HepG2 (cell line): ENCODE measurements at regions not wholly inside any gene's neighbourhood (a gene's known extent, or its start where the extent isn't known, plus 50 kb on each side); places are given as distances from the start of the nearest gene placed in this dataset.
A peak's percentile ranks its signal among the peaks of the same experiment; 100 is the strongest.

Experiments used
- ATAD3A ChIP-seq: sonication (generic); formaldehyde crosslinking; IDR thresholded peaks from 2 replicates; pipeline ENCODE4 v1.4.0; 2020; ENCODE audit warnings: missing genetic modification reagents
- BORCS8-MEF2B ChIP-seq: sonication (generic); formaldehyde crosslinking; IDR thresholded peaks from 2 replicates; pipeline ENCODE4 v1.8.0; 2022; ENCODE audit warnings: mild to moderate bottlenecking, missing genetic modification reagents
- HOXA9 ChIP-seq: sonication (generic); formaldehyde crosslinking; IDR thresholded peaks from 2 replicates; pipeline ENCODE4 v1.8.1; 2022; ENCODE audit warnings: missing genetic modification reagents, mild to moderate bottlenecking, moderate library complexity, borderline replicate concordance
- MIXL1 ChIP-seq: IDR thresholded peaks from 2 replicates; pipeline ENCODE4 v1.6.1; 2016
- NBN ChIP-seq: fragments of 450-650 bp; conservative IDR thresholded peaks from 2 replicates; pipeline ENCODE4 v1.6.1; 2017
- PRMT3 ChIP-seq: sonication (generic); formaldehyde crosslinking; IDR thresholded peaks from 2 replicates; pipeline ENCODE4 v1.8.1; 2022; ENCODE audit warnings: low read depth, mild to moderate bottlenecking, moderate library complexity, missing genetic modification reagents, borderline replicate concordance
- TCF7L2 ChIP-seq: IDR thresholded peaks from 2 replicates; pipeline ENCODE4 v1.6.1; 2011; ENCODE audit warnings: mild to moderate bottlenecking, low read depth, low read length, moderate library complexity
- ZNF136 ChIP-seq: sonication (generic); formaldehyde crosslinking; IDR thresholded peaks from 2 replicates; pipeline ENCODE4 v1.8.1; 2022; ENCODE audit warnings: low read depth, mild to moderate bottlenecking, moderate library complexity, missing genetic modification reagents
- ZNF205 ChIP-seq: IDR thresholded peaks from 2 replicates; pipeline ENCODE4 v1.6.1; 2018; ENCODE audit warnings: missing biosample characterization, missing genetic modification reagents
- ZNF260 ChIP-seq: sonication (generic); formaldehyde crosslinking; IDR thresholded peaks from 2 replicates; pipeline ENCODE4 v1.4.0; 2020; ENCODE audit warnings: missing genetic modification reagents, low read depth, mild to moderate bottlenecking, borderline replicate concordance
- ZNF3 ChIP-seq: IDR thresholded peaks from 2 replicates; pipeline ENCODE4 v1.7.0; 2017; ENCODE audit warnings: inconsistent platforms
- ZNF552 ChIP-seq: sonication (generic); formaldehyde crosslinking; IDR thresholded peaks from 2 replicates; pipeline ENCODE4 v1.9.0; 2022; ENCODE audit warnings: missing genetic modification reagents, mild to moderate bottlenecking, borderline replicate concordance
- ZNF607 ChIP-seq: sonication (generic); formaldehyde crosslinking; IDR thresholded peaks from 2 replicates; pipeline ENCODE4 v1.5.1; 2020; ENCODE audit warnings: missing genetic modification reagents, mild to moderate bottlenecking, borderline replicate concordance
- TF ChIP-seq, protein P1 (sequence below): sonication (generic); formaldehyde crosslinking; IDR thresholded peaks from 2 replicates; pipeline ENCODE4 v1.4.0; 2020; ENCODE audit warnings: missing genetic modification reagents
- TF ChIP-seq, protein P2 (sequence below): sonication (generic); formaldehyde crosslinking; IDR thresholded peaks from 2 replicates; pipeline ENCODE4 v1.5.1; 2020; ENCODE audit warnings: mild to moderate bottlenecking, missing genetic modification reagents, moderate library complexity
- TF ChIP-seq, protein P3 (sequence below): sonication (generic); formaldehyde crosslinking; IDR thresholded peaks from 2 replicates; pipeline ENCODE4 v1.5.0; 2020; ENCODE audit warnings: missing genetic modification reagents
- TF ChIP-seq, protein P4 (sequence below): sonication (generic); formaldehyde crosslinking; IDR thresholded peaks from 2 replicates; pipeline ENCODE4 v1.4.0; 2020; ENCODE audit warnings: missing genetic modification reagents
- TF ChIP-seq, protein P5 (sequence below): sonication (generic); formaldehyde crosslinking; IDR thresholded peaks from 2 replicates; pipeline ENCODE4 v1.8.0; 2022; ENCODE audit warnings: mild to moderate bottlenecking, missing genetic modification reagents, borderline replicate concordance
- TF ChIP-seq, protein P6 (sequence below): sonication (generic); formaldehyde crosslinking; conservative IDR thresholded peaks from 2 replicates; pipeline ENCODE4 v1.8.0; 2022; ENCODE audit warnings: low read depth, missing genetic modification reagents

DNA sequence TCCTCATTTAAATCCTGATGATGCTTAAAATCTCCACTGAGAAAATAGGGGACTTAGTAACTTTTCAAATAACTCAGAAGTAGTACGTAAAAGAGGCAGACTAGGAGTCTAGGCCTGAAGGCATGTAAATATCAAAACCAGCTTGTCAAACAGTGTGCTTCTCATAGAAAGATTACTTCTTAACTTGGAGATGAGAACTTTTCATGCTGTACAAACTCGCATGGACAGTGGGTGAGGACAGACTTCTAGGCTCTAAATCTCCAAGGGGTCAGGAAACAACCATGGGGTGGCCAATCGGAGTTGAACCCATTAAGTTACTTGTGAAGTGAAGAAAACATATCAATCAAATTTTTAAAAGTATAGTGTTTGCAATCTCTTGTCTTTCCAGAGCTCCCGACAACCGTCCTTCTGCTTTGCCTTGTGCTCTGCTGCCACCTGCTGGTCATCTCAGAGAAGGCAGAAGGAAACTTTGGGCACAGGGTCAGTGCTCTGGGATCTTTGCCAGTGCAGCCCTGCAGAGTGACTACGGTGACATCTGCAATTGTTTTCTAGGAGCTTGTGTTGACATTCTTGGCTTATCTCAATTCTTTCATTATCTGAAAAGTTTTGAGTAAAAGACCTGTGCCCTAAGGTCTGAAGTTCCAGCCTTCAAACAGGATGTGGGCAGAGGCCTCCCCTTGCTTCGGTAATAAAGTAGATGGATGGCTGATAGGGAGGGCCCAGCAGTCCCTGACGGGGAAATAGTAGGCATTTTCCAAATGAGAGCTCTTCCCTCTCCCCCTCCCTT, 105.1 kb upstream of the PDE4B start (continued):
- peak; percentile 77; the same call in 1 of the 2 replicates for TF ChIP-seq MIXL1 (CRISPR knock-in tag)
- TF ChIP-seq ZNF260 (CRISPR knock-in tag) = no peak
- TF ChIP-seq PRMT3 = no peak
- no peak for TF ChIP-seq HOXA9 (CRISPR knock-in tag)
- no peak for TF ChIP-seq ZNF3
- peak; percentile 35; the same call in 1 of the 2 replicates for TF ChIP-seq ZNF607 (CRISPR knock-in tag)
- TF ChIP-seq, protein P1, sequence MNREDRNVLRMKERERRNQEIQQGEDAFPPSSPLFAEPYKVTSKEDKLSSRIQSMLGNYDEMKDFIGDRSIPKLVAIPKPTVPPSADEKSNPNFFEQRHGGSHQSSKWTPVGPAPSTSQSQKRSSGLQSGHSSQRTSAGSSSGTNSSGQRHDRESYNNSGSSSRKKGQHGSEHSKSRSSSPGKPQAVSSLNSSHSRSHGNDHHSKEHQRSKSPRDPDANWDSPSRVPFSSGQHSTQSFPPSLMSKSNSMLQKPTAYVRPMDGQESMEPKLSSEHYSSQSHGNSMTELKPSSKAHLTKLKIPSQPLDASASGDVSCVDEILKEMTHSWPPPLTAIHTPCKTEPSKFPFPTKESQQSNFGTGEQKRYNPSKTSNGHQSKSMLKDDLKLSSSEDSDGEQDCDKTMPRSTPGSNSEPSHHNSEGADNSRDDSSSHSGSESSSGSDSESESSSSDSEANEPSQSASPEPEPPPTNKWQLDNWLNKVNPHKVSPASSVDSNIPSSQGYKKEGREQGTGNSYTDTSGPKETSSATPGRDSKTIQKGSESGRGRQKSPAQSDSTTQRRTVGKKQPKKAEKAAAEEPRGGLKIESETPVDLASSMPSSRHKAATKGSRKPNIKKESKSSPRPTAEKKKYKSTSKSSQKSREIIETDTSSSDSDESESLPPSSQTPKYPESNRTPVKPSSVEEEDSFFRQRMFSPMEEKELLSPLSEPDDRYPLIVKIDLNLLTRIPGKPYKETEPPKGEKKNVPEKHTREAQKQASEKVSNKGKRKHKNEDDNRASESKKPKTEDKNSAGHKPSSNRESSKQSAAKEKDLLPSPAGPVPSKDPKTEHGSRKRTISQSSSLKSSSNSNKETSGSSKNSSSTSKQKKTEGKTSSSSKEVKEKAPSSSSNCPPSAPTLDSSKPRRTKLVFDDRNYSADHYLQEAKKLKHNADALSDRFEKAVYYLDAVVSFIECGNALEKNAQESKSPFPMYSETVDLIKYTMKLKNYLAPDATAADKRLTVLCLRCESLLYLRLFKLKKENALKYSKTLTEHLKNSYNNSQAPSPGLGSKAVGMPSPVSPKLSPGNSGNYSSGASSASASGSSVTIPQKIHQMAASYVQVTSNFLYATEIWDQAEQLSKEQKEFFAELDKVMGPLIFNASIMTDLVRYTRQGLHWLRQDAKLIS = no peak
- no peak for TF ChIP-seq ZNF205
- no peak for TF ChIP-seq ATAD3A (CRISPR knock-in tag)
- peak; percentile 49; the same call in 1 of the 2 replicates for TF ChIP-seq BORCS8-MEF2B (CRISPR knock-in tag)
- TF ChIP-seq, protein P2, sequence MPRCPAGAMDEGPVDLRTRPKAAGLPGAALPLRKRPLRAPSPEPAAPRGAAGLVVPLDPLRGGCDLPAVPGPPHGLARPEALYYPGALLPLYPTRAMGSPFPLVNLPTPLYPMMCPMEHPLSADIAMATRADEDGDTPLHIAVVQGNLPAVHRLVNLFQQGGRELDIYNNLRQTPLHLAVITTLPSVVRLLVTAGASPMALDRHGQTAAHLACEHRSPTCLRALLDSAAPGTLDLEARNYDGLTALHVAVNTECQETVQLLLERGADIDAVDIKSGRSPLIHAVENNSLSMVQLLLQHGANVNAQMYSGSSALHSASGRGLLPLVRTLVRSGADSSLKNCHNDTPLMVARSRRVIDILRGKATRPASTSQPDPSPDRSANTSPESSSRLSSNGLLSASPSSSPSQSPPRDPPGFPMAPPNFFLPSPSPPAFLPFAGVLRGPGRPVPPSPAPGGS (CRISPR knock-in tag) = 0 out of 2 replicates have a peak, but pooled peaks have one; percentile 22
- TF ChIP-seq, protein P3, sequence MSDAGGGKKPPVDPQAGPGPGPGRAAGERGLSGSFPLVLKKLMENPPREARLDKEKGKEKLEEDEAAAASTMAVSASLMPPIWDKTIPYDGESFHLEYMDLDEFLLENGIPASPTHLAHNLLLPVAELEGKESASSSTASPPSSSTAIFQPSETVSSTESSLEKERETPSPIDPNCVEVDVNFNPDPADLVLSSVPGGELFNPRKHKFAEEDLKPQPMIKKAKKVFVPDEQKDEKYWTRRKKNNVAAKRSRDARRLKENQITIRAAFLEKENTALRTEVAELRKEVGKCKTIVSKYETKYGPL (CRISPR knock-in tag) = no peak
- TF ChIP-seq, protein P4, sequence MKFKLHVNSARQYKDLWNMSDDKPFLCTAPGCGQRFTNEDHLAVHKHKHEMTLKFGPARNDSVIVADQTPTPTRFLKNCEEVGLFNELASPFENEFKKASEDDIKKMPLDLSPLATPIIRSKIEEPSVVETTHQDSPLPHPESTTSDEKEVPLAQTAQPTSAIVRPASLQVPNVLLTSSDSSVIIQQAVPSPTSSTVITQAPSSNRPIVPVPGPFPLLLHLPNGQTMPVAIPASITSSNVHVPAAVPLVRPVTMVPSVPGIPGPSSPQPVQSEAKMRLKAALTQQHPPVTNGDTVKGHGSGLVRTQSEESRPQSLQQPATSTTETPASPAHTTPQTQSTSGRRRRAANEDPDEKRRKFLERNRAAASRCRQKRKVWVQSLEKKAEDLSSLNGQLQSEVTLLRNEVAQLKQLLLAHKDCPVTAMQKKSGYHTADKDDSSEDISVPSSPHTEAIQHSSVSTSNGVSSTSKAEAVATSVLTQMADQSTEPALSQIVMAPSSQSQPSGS (CRISPR knock-in tag) = no peak; the same call in none of the 2 replicates
- TF ChIP-seq, protein P5, sequence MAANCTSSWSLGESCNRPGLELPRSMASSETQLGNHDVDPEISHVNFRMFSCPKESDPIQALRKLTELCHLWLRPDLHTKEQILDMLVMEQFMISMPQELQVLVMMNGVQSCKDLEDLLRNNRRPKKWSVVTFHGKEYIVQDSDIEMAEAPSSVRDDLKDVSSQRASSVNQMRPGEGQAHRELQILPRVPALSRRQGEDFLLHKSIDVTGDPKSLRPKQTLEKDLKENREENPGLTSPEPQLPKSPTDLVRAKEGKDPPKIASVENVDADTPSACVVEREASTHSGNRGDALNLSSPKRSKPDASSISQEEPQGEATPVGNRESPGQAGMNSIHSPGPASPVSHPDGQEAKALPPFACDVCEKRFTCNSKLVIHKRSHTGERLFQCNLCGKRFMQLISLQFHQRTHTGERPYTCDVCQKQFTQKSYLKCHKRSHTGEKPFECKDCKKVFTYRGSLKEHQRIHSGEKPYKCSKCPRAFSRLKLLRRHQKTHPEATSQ (CRISPR knock-in tag) = no peak
- no peak for TF ChIP-seq NBN
- TF ChIP-seq, protein P6, sequence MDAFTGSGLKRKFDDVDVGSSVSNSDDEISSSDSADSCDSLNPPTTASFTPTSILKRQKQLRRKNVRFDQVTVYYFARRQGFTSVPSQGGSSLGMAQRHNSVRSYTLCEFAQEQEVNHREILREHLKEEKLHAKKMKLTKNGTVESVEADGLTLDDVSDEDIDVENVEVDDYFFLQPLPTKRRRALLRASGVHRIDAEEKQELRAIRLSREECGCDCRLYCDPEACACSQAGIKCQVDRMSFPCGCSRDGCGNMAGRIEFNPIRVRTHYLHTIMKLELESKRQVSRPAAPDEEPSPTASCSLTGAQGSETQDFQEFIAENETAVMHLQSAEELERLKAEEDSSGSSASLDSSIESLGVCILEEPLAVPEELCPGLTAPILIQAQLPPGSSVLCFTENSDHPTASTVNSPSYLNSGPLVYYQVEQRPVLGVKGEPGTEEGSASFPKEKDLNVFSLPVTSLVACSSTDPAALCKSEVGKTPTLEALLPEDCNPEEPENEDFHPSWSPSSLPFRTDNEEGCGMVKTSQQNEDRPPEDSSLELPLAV (CRISPR knock-in tag) = no peak
- no peak for TF ChIP-seq ZNF552
- no peak; the same call in 1 of the 2 replicates for TF ChIP-seq ZNF136
- TF ChIP-seq TCF7L2 = no peak
